Activated T-cell treated with anti-CD3 and anti-CD28 coated beads, Interleukin-2, amount 50 U/mL, for 72 hours (primary cell): ENCODE measurements at regions not wholly inside any gene's neighbourhood (a gene's known extent, or its start where the extent isn't known, plus 50 kb on each side); places are given as distances from the start of the nearest gene placed in this dataset.
"Not testable (repeated sequence)": the region's sequence is repeated elsewhere in the genome, so short reads cannot be mapped to it uniquely, and the experiment has no call there.

Source experiments
- ATAC-seq, 2 donors: fragments of 150-1000 bp; cut with Tn5 transposase; replicated peaks in 1 of 2; 2 replicates each; pipeline ENCODE4 v1.10.0; 2021; ENCODE audit warnings: moderate library complexity in 2 of 2, mild to moderate bottlenecking in 1 of 2
- DNase-seq, 2 donors: peaks; one replicate each; pipeline ENCODE4 v3.0.0; 2021 to 2022; ENCODE audit warnings: mixed read lengths in 1 of 2
- H3K27ac Mint-ChIP-seq: one replicate; pipeline ENCODE4 v1.8.0; 2022; ENCODE audit warnings: mild to moderate bottlenecking, moderate library complexity, mixed read lengths
- H3K27me3 Mint-ChIP-seq: one replicate; pipeline ENCODE4 v1.8.0; 2022; ENCODE audit warnings: low read depth, mixed read lengths
- H3K36me3 Mint-ChIP-seq, 2 donors: one replicate each; pipeline ENCODE4 v1.8.0; 2022; ENCODE audit warnings: mixed read lengths in 2 of 2, mild to moderate bottlenecking in 1 of 2; ENCODE audit not compliant: insufficient read depth in 2 of 2
- H3K4me1 Mint-ChIP-seq: one replicate; pipeline ENCODE4 v1.8.0; 2022; ENCODE audit warnings: low read depth, mixed read lengths
- H3K4me3 Mint-ChIP-seq, 2 donors: one replicate each; pipeline ENCODE4 v1.8.0; 2022; ENCODE audit warnings: mild to moderate bottlenecking in 2 of 2, mixed read lengths in 2 of 2, moderate library complexity in 2 of 2
- H3K9me3 Mint-ChIP-seq, 2 donors: one replicate each; pipeline ENCODE4 v1.8.0; 2022; ENCODE audit warnings: mixed read lengths in 2 of 2

- Mint-ChIP-seq H3K9me3 (no peaks in the 10 kb centered on the region), H3K4me3 (no peak overlapping the region), H3K4me1 (no peaks in the 10 kb centered on the region), H3K27ac (no peak overlapping the region), H3K27me3 (peaks cover 31% of the 10 kb centered on the region), H3K36me3 (no peaks in the 10 kb centered on the region)
- ATAC-seq (no peak), DNase-seq (no peak)
Measured at GRCh38 chr6:40146902-40147301, 212.6 kb upstream of the MOCS1 start.

GRCh38 chr6:40139447-40139846 lies 205.2 kb upstream of the MOCS1 start:
- H3K9me3 Mint-ChIP-seq = peaks cover 2 to 6% of the 10 kb centered on the region in 2 donors
- H3K36me3 Mint-ChIP-seq = peaks cover 0 to 3% of the 10 kb centered on the region in 2 donors
- H3K4me1 Mint-ChIP-seq = no peaks in the 10 kb centered on the region
- no peak overlapping the region for H3K4me3 Mint-ChIP-seq
- ATAC-seq (no peak), DNase-seq (no peak)
- peaks cover 3% of the 10 kb centered on the region for H3K27me3 Mint-ChIP-seq
- no peak overlapping the region for H3K27ac Mint-ChIP-seq

GRCh38 chr6:40138273-40138720 lies 204.0 kb upstream of the MOCS1 start:
- DNase-seq (no peak), ATAC-seq (no peak)
- Mint-ChIP-seq H3K27me3 (no peaks in the 10 kb centered on the region), H3K27ac (no peak overlapping the region), H3K4me3 (no peak overlapping the region), H3K36me3 (peaks cover 0 to 3% of the 10 kb centered on the region in 2 donors), H3K9me3 (peaks cover 3 to 7% of the 10 kb centered on the region in 2 donors), H3K4me1 (no peaks in the 10 kb centered on the region)

GRCh38 chr6:40135491-40136072 lies 201.3 kb upstream of the MOCS1 start:
- Mint-ChIP-seq H3K27me3 (no peaks in the 10 kb centered on the region), H3K27ac (no peak overlapping the region), H3K9me3 (peaks cover 3 to 9% of the 10 kb centered on the region in 2 donors), H3K4me1 (no peaks in the 10 kb centered on the region), H3K36me3 (peaks cover 0 to 3% of the 10 kb centered on the region in 2 donors), H3K4me3 (no peak overlapping the region)
- ATAC-seq (no peak), DNase-seq (no peak)

- H3K9me3 Mint-ChIP-seq = not testable (repeated sequence)
Measured at GRCh38 chr6:40133981-40134380, 199.7 kb upstream of the MOCS1 start.

GRCh38 chr6:40131675-40132074 lies 197.4 kb upstream of the MOCS1 start:
- H3K4me1 Mint-ChIP-seq = no peaks in the 10 kb centered on the region
- no peak overlapping the region for H3K27ac Mint-ChIP-seq
- H3K4me3 Mint-ChIP-seq = no peak overlapping the region
- DNase-seq = no peak
- H3K9me3 Mint-ChIP-seq = peaks cover 3 to 9% of the 10 kb centered on the region in 2 donors
- no peak for ATAC-seq
- H3K27me3 Mint-ChIP-seq = no peaks in the 10 kb centered on the region
- peaks cover 0 to 3% of the 10 kb centered on the region in 2 donors for H3K36me3 Mint-ChIP-seq

More at GRCh38 chr6:40133981-40134380, 199.7 kb upstream of the MOCS1 start:
- H3K4me3 Mint-ChIP-seq, DNase-seq, H3K27ac Mint-ChIP-seq, H3K27me3 Mint-ChIP-seq, H3K4me1 Mint-ChIP-seq, ATAC-seq, H3K36me3 Mint-ChIP-seq: not testable (repeated sequence)

GRCh38 chr6:40128127-40128526 lies 193.9 kb upstream of the MOCS1 start:
- Mint-ChIP-seq H3K4me1 (no peaks in the 10 kb centered on the region), H3K27ac (no peak overlapping the region), H3K9me3 (peaks cover 0 to 2% of the 10 kb centered on the region in 2 donors), H3K36me3 (no peaks in the 10 kb centered on the region), H3K4me3 (no peak overlapping the region), H3K27me3 (no peaks in the 10 kb centered on the region)
- DNase-seq (no peak), ATAC-seq (no peak)

- Mint-ChIP-seq H3K9me3 (peaks cover 0 to under 1% of the 10 kb centered on the region in 2 donors), H3K27me3 (no peaks in the 10 kb centered on the region), H3K27ac (no peak overlapping the region), H3K4me1 (no peaks in the 10 kb centered on the region), H3K36me3 (no peaks in the 10 kb centered on the region), H3K4me3 (no peak overlapping the region)
- DNase-seq (no peak), ATAC-seq (no peak)
Measured at GRCh38 chr6:40125680-40126394, 191.6 kb upstream of the MOCS1 start.

- DNase-seq (no peak), ATAC-seq (no peak)
- no peak overlapping the region for H3K27ac Mint-ChIP-seq
- H3K27me3 Mint-ChIP-seq = no peaks in the 10 kb centered on the region
- no peaks in the 10 kb centered on the region for H3K36me3 Mint-ChIP-seq
- no peaks in the 10 kb centered on the region for H3K9me3 Mint-ChIP-seq
- H3K4me3 Mint-ChIP-seq = no peak overlapping the region
- no peaks in the 10 kb centered on the region for H3K4me1 Mint-ChIP-seq
Measured at GRCh38 chr6:40124924-40125323, 190.7 kb upstream of the MOCS1 start.

- ATAC-seq (no peak), DNase-seq (no peak)
- Mint-ChIP-seq H3K4me1 (no peaks in the 10 kb centered on the region), H3K27me3 (peaks cover 13% of the 10 kb centered on the region), H3K4me3 (no peak overlapping the region), H3K36me3 (no peaks in the 10 kb centered on the region), H3K9me3 (peaks cover 0 to under 1% of the 10 kb centered on the region in 2 donors), H3K27ac (no peak overlapping the region)
Measured at GRCh38 chr6:40116832-40117231, 182.6 kb upstream of the MOCS1 start.

GRCh38 chr6:40112350-40112749 lies 178.1 kb upstream of the MOCS1 start:
- peaks cover 0 to 2% of the 10 kb centered on the region in 2 donors for H3K36me3 Mint-ChIP-seq
- no peaks in the 10 kb centered on the region for H3K4me1 Mint-ChIP-seq
- ATAC-seq (no peak), DNase-seq (no peak)
- peaks cover 0 to 2% of the 10 kb centered on the region in 2 donors for H3K9me3 Mint-ChIP-seq
- peaks cover 17% of the 10 kb centered on the region for H3K27me3 Mint-ChIP-seq
- no peak overlapping the region for H3K4me3 Mint-ChIP-seq
- no peak overlapping the region for H3K27ac Mint-ChIP-seq

- Mint-ChIP-seq H3K36me3 (peaks cover 0 to 2% of the 10 kb centered on the region in 2 donors), H3K27me3 (peaks cover 17% of the 10 kb centered on the region), H3K4me1 (no peaks in the 10 kb centered on the region), H3K9me3 (peaks cover 0 to 2% of the 10 kb centered on the region in 2 donors), H3K4me3 (no peak overlapping the region), H3K27ac (no peak overlapping the region)
- DNase-seq (no peak), ATAC-seq (no peak)
Measured at GRCh38 chr6:40108736-40109135, 174.5 kb upstream of the MOCS1 start.

- peaks cover 0 to 2% of the 10 kb centered on the region in 2 donors for H3K9me3 Mint-ChIP-seq
- H3K36me3 Mint-ChIP-seq = peaks cover 0 to 2% of the 10 kb centered on the region in 2 donors
- ATAC-seq (no peak), DNase-seq (no peak)
- H3K4me1 Mint-ChIP-seq = no peaks in the 10 kb centered on the region
- no peak overlapping the region for H3K27ac Mint-ChIP-seq
- H3K27me3 Mint-ChIP-seq = peaks cover 4% of the 10 kb centered on the region
- H3K4me3 Mint-ChIP-seq = no peak overlapping the region
Measured at GRCh38 chr6:40106840-40107239, 172.6 kb upstream of the MOCS1 start.
